HepG2 (cell line): ENCODE measurements at regions not wholly inside any gene's neighbourhood (a gene's known extent, or its start where the extent isn't known, plus 50 kb on each side); places are given as distances from the start of the nearest gene placed in this dataset.

Experiments
- ATAC-seq: fragments of 200-7000 bp; cut with Tn5 transposase; 3 replicates; pipeline ENCODE4 v1.9.1; 2020; ENCODE audit warnings: mild to moderate bottlenecking, moderate library complexity
- BruUV-seq: library from RNA; stranded (reverse); fragments of 400-500 nt; replicated peaks from 2 replicates; lab custom pipeline; 2021; lab: Mats Ljungman, UMichigan
- CTCF ChIA-PET: fragments of 300-600 bp; formaldehyde crosslinking; extraction: SDS; loops from one replicate; lab custom pipeline; 2021; ENCODE audit warnings: low total read pairs, inconsistent platforms, low intra/inter-chr PET ratio; lab: Yijun Ruan, JAX
- POLR2A ChIA-PET: fragments of 350-600 bp; sonication (Branson Sonifier 250); formaldehyde crosslinking; loops from one replicate; lab custom pipeline; 2020; ENCODE audit warnings: antibody characterized with exemption, inconsistent platforms; lab: Yijun Ruan, JAX
- DNase-seq: peaks from one replicate; pipeline ENCODE4 v3.0.0-alpha.2; 2015; ENCODE audit warnings: low spot score
- FAIRE-seq: peaks from 3 replicates; lab custom pipeline; 2011; peaks lifted over from hg19 to GRCh38; lab: Jason Lieb, UNC
- H2AFZ ChIP-seq: one replicate; pipeline ENCODE4 v1.6.1; 2011; ENCODE audit warnings: low read length, inconsistent platforms
- H3K27ac ChIP-seq: fragments of 300-600 bp; 3 replicates; pipeline ENCODE4 v1.8.0; 2011; ENCODE audit warnings: mixed run types, mild to moderate bottlenecking, mixed read lengths, low read length, inconsistent platforms; ENCODE audit not compliant: insufficient read depth; ENCODE audit errors: extremely low read length
- H3K27me3 ChIP-seq, 2 experiments: fragments of 200-600 bp in 1 of 2; 2 replicates in 1 of 2; 3 replicates in 1 of 2; pipeline versions ENCODE4 v1.6.0 to v1.8.0; 2011; ENCODE audit warnings: low read length in 2 of 2, mild to moderate bottlenecking in 2 of 2, moderate library complexity in 2 of 2, inconsistent platforms in 1 of 2; ENCODE audit not compliant: insufficient read depth in 2 of 2, control insufficient read depth in 1 of 2
- H3K36me3 ChIP-seq, 2 experiments: fragments of 200-600 bp in 1 of 2; replicated peaks in 1 of 2; 2 replicates in 1 of 2; 3 replicates in 1 of 2; pipeline versions ENCODE4 v1.5.1 to v1.8.0; 2011; ENCODE audit warnings: low read length in 2 of 2, inconsistent platforms in 1 of 2; ENCODE audit not compliant: insufficient read depth in 2 of 2, control insufficient read depth in 1 of 2
- H3K4me1 ChIP-seq: 2 replicates; pipeline ENCODE4 v1.5.1; 2012; ENCODE audit warnings: low read length, inconsistent platforms; ENCODE audit not compliant: insufficient read depth
- H3K4me2 ChIP-seq: 2 replicates; pipeline ENCODE4 v1.6.0; 2011; ENCODE audit warnings: low read depth, low read length, inconsistent platforms
- H3K4me3 ChIP-seq, 3 experiments: fragments of 200-600 bp in 1 of 3; sonication (generic), shearing (Covaris generic) in 1 of 3; replicated peaks in 1 of 3; 2 replicates each; pipeline ENCODE4 v1.5.1; 2011 to 2016; ENCODE audit warnings: low read length in 3 of 3, inconsistent platforms in 2 of 3, low read depth in 2 of 3, mild to moderate bottlenecking in 2 of 3, control low read depth in 1 of 3, mixed read lengths in 1 of 3; ENCODE audit not compliant: insufficient read depth in 1 of 3
- H3K79me2 ChIP-seq: one replicate; pipeline ENCODE4 v1.6.1; 2011; ENCODE audit warnings: low read length, inconsistent platforms; ENCODE audit not compliant: insufficient read depth
- H3K9ac ChIP-seq: 2 replicates; pipeline ENCODE4 v1.6.0; 2011; ENCODE audit warnings: mild to moderate bottlenecking, low read depth, low read length, inconsistent platforms; ENCODE audit not compliant: insufficient read depth
- H3K9me3 ChIP-seq: 2 replicates; pipeline ENCODE4 v1.5.1; 2012; ENCODE audit warnings: mild to moderate bottlenecking, low read length
- H4K20me1 ChIP-seq: 2 replicates; pipeline ENCODE4 v1.6.0; 2011; ENCODE audit warnings: inconsistent platforms, mild to moderate bottlenecking, low read length, moderate library complexity; ENCODE audit not compliant: insufficient read depth
- CAMTA2 ChIP-seq: sonication (generic); formaldehyde crosslinking; IDR thresholded peaks from 2 replicates; pipeline ENCODE4 v1.4.0; 2020; ENCODE audit warnings: mild to moderate bottlenecking, missing genetic modification reagents, borderline replicate concordance
- EHMT2 ChIP-seq: fragments of 200-600 bp; sonication (generic); IDR thresholded peaks from 2 replicates; pipeline ENCODE4 v1.7.0; 2017; ENCODE audit warnings: antibody characterized with exemption, low read depth, low read length, borderline replicate concordance
- MAF1 ChIP-seq: sonication (generic); formaldehyde crosslinking; IDR thresholded peaks from 2 replicates; pipeline ENCODE4 v1.5.0; 2020; ENCODE audit warnings: missing genetic modification reagents, borderline replicate concordance
- MZF1 ChIP-seq: sonication (generic); formaldehyde crosslinking; IDR thresholded peaks from 2 replicates; pipeline ENCODE4 v1.8.1; 2023; ENCODE audit warnings: mild to moderate bottlenecking, missing genetic modification reagents, borderline replicate concordance
- NR1H2 ChIP-seq: sonication (generic); formaldehyde crosslinking; IDR thresholded peaks from 2 replicates; pipeline ENCODE4 v1.8.1; 2022; ENCODE audit warnings: low read depth, missing genetic modification reagents, borderline replicate concordance
- RFX3 ChIP-seq: IDR thresholded peaks from 2 replicates; pipeline ENCODE4 v1.6.1; 2016; ENCODE audit warnings: missing biosample characterization, missing genetic modification reagents
- ZBTB10 ChIP-seq: sonication (generic); formaldehyde crosslinking; IDR thresholded peaks from 2 replicates; pipeline ENCODE4 v1.4.0; 2020; ENCODE audit warnings: missing genetic modification reagents, borderline replicate concordance
- ZNF329 ChIP-seq: sonication (generic); formaldehyde crosslinking; IDR thresholded peaks from 2 replicates; pipeline ENCODE4 v1.9.0; 2021; ENCODE audit warnings: low read depth, mild to moderate bottlenecking, missing genetic modification reagents
- ZNF337 ChIP-seq: sonication (generic); formaldehyde crosslinking; IDR thresholded peaks from 2 replicates; pipeline ENCODE4 v1.5.1; 2020; ENCODE audit warnings: missing genetic modification reagents, low read depth, mild to moderate bottlenecking, borderline replicate concordance
- ZNF543 ChIP-seq: sonication (generic); formaldehyde crosslinking; IDR thresholded peaks from 2 replicates; pipeline ENCODE4 v1.4.0; 2020; ENCODE audit warnings: mild to moderate bottlenecking, missing genetic modification reagents
- ZXDC ChIP-seq: sonication (generic); formaldehyde crosslinking; IDR thresholded peaks from 2 replicates; pipeline ENCODE4 v1.5.0; 2020; ENCODE audit warnings: mild to moderate bottlenecking, missing genetic modification reagents
- WGBS: methylation state at CpG from one replicate; pipeline ENCODE4 v1.1.6; 2017; ENCODE audit warnings: low lambda C conversion rate; 5-methylcytosine and 5-hydroxymethylcytosine counted together
- in situ Hi-C: cut with HindIII; loops from 2 replicates; pipeline ENCODE4 v1.10.0; 2017; ENCODE audit warnings: low pct_unique_long_range_greater_than_20kb; ENCODE audit not compliant: extremely low pct_ligation_motif_present
- intact Hi-C: fragments of 100-400 bp; cut with micrococcal nuclease; formaldehyde crosslinking; loops from one replicate; pipeline ENCODE4 v1.10.0; 2022; ENCODE audit not compliant: unreplicated experiment

GRCh38 chr10:88101666-88102065 is 238.2 kb downstream of the PTEN start:
- Histone ChIP-seq H2AFZ (no peak overlapping the region), H3K36me3 (no peaks in the 10 kb centered on the region), H3K4me1 (no peaks in the 10 kb centered on the region), H3K4me3 (no peak overlapping the region), H3K79me2 (no peaks in the 10 kb centered on the region), H3K4me2 (no peak overlapping the region), H3K27ac (no peak overlapping the region), H3K27me3 (peaks cover 0 to 2% of the 10 kb centered on the region in 2 experiments; a peak in 1 of 5 replicates), H4K20me1 (no peaks in the 10 kb centered on the region), H3K9me3 (no peaks in the 10 kb centered on the region), H3K9ac (no peak overlapping the region)
- FAIRE-seq = no peak
- intact Hi-C loops (no loop called here), in situ Hi-C loops (loop anchor here (25.0 kb wide), 1 partner anchor 439 kb away; the partner anchor contains the start of gene PAPSS2)
- POLR2A ChIA-PET = no interaction called here
- WGBS = 31% methylated on average over 2 of the region's 2 CpGs
- TF ChIP-seq ZNF337 (no peak), NR1H2 (CRISPR knock-in tag) (no peak), ZNF543 (CRISPR knock-in tag) (no peak), CAMTA2 (no peak), ZNF329 (no peak), ZXDC (no peak), MAF1 (CRISPR knock-in tag) (no peak), MZF1 (CRISPR knock-in tag) (no peak), EHMT2 (no peak), RFX3 (CRISPR knock-in tag) (no peak), ZBTB10 (CRISPR knock-in tag) (no peak)
- ATAC-seq = no peak
- CTCF ChIA-PET = no interaction called here
- no peak for DNase-seq
- no TSS peak for BruUV-seq
